Right lobe of liver (tissue), 6 donors: ENCODE measurements at regions not wholly inside any gene's neighbourhood (a gene's known extent, or its start where the extent isn't known, plus 50 kb on each side); places are given as distances from the start of the nearest gene placed in this dataset.

Experiments
- ATAC-seq, 4 donors: fragments of 200-7000 bp; cut with Tn5 transposase; one replicate each; pipeline ENCODE4 v1.9.1; 2020; ENCODE audit warnings: mild to moderate bottlenecking in 4 of 4, moderate library complexity in 4 of 4
- DNase-seq, 3 donors: peaks; one replicate each; pipeline ENCODE4 v3.0.0-alpha.2; 2020
- H3K27ac ChIP-seq, 3 donors: fragments of 200-600 bp; one replicate each; pipeline ENCODE4 v1.8.0; 2022
- H3K27me3 ChIP-seq, 2 donors: fragments of 200-600 bp; one replicate each; pipeline ENCODE4 v1.8.0; 2022
- H3K36me3 ChIP-seq, 4 donors: fragments of 200-600 bp; sonication (generic) in 1 of 4; one replicate each; pipeline versions ENCODE4 v1.5.1 to v1.8.0; 2017 to 2022; ENCODE audit warnings: control low read depth in 1 of 4
- H3K4me1 ChIP-seq, 4 donors: fragments of 200-600 bp; sonication (generic) in 1 of 4; one replicate each; pipeline versions ENCODE4 v1.5.1 to v1.8.0; 2017 to 2022; ENCODE audit warnings: control low read depth in 1 of 4
- H3K4me3 ChIP-seq, 3 donors: fragments of 200-600 bp; one replicate each; pipeline ENCODE4 v1.8.0; 2022
- H3K9me3 ChIP-seq, 4 donors: fragments of 200-600 bp; sonication (generic) in 1 of 4; one replicate each; pipeline versions ENCODE4 v1.5.1 to v1.8.0; 2017 to 2022; ENCODE audit warnings: control low read depth in 1 of 4
- POLR2A ChIP-seq: fragments of 450-650 bp; IDR thresholded peaks from one replicate; pipeline ENCODE4 v1.6.1; 2017; ENCODE audit warnings: antibody characterized with exemption, mild to moderate bottlenecking
- WGBS: methylation state at CpG from one replicate; pipeline ENCODE4 v1.1.6; 2018; ENCODE audit warnings: low coverage, low lambda C conversion rate; ENCODE audit not compliant: insufficient coverage; ENCODE audit errors: missing lambda C conversion rate; 5-methylcytosine and 5-hydroxymethylcytosine counted together
- intact Hi-C, 2 donors: fragments of 100-400 bp; cut with DNase I; formaldehyde crosslinking; loops; one replicate each; pipeline versions ENCODE4 v1.11.2 to v1.14.1; 2022
- TF ChIP-seq, protein P1 (sequence below), 4 donors: fragments of 200-600 bp in 3 of 4; fragments of 450-650 bp in 1 of 4; IDR thresholded peaks; one replicate each; pipeline versions ENCODE4 v1.5.1 to v1.8.0; 2016 to 2022; ENCODE audit warnings: antibody characterized with exemption in 4 of 4, mild to moderate bottlenecking in 2 of 4
- donor health status: DM: no; HTN: yes; CAD: no.
- donor health status: DM: no; HTN: no; CAD: no.
- donor health status: DM: no; HTN: no; CAD: no.
- donor health status: DM: no; HTN: yes; CAD: no.
- donor health status: DM: no; HTN: yes; CAD: no.

DNA sequence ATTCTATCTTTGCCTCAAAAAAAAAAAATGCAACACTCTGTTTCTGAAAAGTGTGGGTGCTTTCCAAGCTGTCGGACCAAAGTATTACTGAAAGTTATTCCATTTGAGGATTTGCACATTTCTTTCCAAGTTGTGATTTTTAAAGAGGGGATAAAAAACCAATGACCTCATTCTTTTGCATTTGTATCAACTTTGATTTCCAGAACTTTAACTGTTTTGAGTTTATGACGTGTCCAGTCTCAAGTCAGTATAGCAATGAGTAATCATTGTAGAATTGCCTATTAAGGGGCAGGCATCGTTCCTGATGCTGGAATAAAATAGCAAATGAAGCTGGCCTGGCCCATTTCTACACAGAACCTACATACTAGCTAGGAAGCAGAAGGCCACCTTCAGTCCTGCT lies 229.6 kb upstream of the RBFOX1 start:
- Histone ChIP-seq H3K36me3 (no peaks in the 10 kb centered on the region), H3K27me3 (no peaks in the 10 kb centered on the region), H3K9me3 (no peaks in the 10 kb centered on the region), H3K4me1 (no peaks in the 10 kb centered on the region), H3K27ac (no peak overlapping the region), H3K4me3 (no peak overlapping the region)
- DNase-seq, result no peak
- TF ChIP-seq POLR2A, result no peak
- TF ChIP-seq, protein P1, sequence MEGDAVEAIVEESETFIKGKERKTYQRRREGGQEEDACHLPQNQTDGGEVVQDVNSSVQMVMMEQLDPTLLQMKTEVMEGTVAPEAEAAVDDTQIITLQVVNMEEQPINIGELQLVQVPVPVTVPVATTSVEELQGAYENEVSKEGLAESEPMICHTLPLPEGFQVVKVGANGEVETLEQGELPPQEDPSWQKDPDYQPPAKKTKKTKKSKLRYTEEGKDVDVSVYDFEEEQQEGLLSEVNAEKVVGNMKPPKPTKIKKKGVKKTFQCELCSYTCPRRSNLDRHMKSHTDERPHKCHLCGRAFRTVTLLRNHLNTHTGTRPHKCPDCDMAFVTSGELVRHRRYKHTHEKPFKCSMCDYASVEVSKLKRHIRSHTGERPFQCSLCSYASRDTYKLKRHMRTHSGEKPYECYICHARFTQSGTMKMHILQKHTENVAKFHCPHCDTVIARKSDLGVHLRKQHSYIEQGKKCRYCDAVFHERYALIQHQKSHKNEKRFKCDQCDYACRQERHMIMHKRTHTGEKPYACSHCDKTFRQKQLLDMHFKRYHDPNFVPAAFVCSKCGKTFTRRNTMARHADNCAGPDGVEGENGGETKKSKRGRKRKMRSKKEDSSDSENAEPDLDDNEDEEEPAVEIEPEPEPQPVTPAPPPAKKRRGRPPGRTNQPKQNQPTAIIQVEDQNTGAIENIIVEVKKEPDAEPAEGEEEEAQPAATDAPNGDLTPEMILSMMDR (IDR thresholded peaks at IDR 0.05), result no peak
- no peak for ATAC-seq
- intact Hi-C loops, result no loop called here
- WGBS, result 34% methylated on average over 3 of the region's 3 CpGs

DNA sequence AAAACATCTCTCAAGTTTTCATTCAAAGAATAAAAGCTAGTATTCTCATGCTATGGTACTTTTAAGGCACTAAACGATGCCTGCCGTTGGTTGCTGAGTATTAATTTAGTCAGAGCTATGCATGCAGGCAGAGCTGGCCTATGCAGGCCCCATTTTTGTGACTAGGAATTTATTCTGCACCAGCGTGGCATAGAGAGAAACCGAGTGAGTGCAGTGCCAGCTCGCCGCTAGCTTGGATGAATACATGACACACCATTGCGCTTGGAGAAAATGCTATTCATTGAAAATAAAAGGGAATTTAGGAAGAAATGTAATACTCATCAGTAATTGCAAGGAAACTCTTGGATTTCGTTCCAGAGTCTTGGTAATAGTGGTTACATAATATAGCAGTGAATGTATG lies 231.6 kb upstream of the RBFOX1 start:
- whole genome bisulfite sequencing, result 61% methylated on average over 8 of the region's 8 CpGs
- DNase-seq, result no peak
- ATAC-seq, result no peak

DNA sequence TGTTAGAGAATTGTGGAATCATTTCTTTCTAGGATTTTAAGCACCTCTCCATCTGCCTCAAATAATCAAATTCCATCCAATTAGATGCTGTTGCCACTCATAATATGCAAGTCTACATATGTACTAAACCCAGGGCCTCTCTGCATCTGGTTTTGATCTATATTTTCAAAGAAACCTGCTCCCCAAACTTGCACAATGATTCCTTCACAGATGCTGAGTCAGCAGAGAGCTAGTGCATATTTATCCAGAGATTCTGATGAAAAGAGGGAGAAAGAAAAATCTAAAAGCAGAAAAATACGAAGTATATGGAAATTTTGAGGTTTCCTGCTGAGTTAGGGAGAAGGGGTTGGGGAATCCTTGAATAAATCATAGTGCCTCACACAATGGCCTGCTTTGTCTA lies 235.1 kb upstream of the RBFOX1 start:
- Histone ChIP-seq H3K4me1 (no peaks in the 10 kb centered on the region), H3K36me3 (no peaks in the 10 kb centered on the region), H3K27ac (no peak overlapping the region), H3K9me3 (no peaks in the 10 kb centered on the region), H3K27me3 (no peaks in the 10 kb centered on the region), H3K4me3 (no peak overlapping the region)
- intact Hi-C loops, result no loop called here
- TF ChIP-seq, protein P1 (IDR thresholded peaks at IDR 0.05), result no peak
- no peak for TF ChIP-seq POLR2A
- ATAC-seq (no peak), DNase-seq (no peak)
- 4% methylated on average over 1 of the region's 1 CpG for WGBS

More for the DNA sequence above, 231.6 kb upstream of the RBFOX1 start:
- Histone ChIP-seq H3K36me3 (no peaks in the 10 kb centered on the region), H3K4me1 (no peaks in the 10 kb centered on the region), H3K9me3 (no peaks in the 10 kb centered on the region), H3K4me3 (no peak overlapping the region), H3K27me3 (no peaks in the 10 kb centered on the region), H3K27ac (no peak overlapping the region)
- intact Hi-C loops, result no loop called here
- no peak for TF ChIP-seq POLR2A
- TF ChIP-seq, protein P1 (IDR thresholded peaks at IDR 0.05), result no peak

DNA sequence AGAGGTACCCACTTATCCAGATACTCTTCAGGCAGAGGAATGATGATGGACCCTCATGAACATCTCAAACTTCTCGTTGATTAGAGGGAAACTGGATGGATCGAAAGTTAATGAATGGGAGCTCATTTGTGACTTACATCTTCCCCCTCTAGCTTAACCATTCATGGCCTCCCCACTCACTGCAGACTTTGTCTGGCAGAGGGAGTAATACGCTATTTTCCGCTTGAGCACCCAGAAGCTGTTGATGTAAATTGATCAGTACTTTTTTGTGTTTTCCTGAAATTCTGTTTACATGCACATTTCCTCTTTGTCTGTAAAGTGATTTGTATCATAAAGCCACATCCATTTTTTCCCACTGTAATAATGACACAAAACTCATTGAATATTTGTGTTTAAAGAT lies 239.1 kb upstream of the RBFOX1 start:
- no peak for TF ChIP-seq POLR2A
- TF ChIP-seq, protein P1 (IDR thresholded peaks at IDR 0.05), result no peak
- no peak overlapping the region for H3K27ac ChIP-seq
- H3K4me1 ChIP-seq, result no peaks in the 10 kb centered on the region
- WGBS, result 74% methylated on average over 4 of the region's 4 CpGs
- no peak for ATAC-seq
- no peak overlapping the region for H3K4me3 ChIP-seq
- peaks cover 0 to 5% of the 10 kb centered on the region in 2 donors for H3K27me3 ChIP-seq
- intact Hi-C loops, result no loop called here
- DNase-seq, result no peak
- no peaks in the 10 kb centered on the region for H3K36me3 ChIP-seq
- no peaks in the 10 kb centered on the region for H3K9me3 ChIP-seq

DNA sequence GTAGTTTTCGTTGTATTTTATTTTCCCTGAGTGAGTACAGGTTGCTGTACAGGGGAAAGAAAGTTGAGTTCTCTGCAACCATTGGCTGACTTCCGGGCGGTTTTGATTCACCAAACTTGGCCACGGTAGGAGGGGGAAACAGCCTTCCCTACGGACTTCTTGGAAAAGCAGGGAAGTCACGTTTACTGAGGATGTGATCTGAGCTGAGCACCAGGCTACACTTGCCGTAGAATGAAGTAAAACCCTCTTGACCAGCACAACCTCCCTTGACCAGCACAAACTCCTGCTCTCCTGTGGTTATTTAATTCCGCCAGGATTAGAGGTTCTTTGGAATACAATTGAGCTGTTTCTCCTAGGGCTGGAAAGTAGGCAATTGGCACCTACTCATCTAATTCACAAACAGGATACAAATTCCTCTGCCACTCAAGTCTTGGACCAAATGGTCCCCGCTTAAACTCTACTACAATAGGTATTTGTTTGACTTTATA lies 242.0 kb upstream of the RBFOX1 start:
- no peaks in the 10 kb centered on the region for H3K36me3 ChIP-seq
- DNase-seq, result no peak
- intact Hi-C loops, result no loop called here
- H3K9me3 ChIP-seq, result no peaks in the 10 kb centered on the region
- H3K27me3 ChIP-seq, result peaks cover 0 to 9% of the 10 kb centered on the region in 2 donors
- H3K4me3 ChIP-seq, result no peak overlapping the region
- H3K4me1 ChIP-seq, result no peaks in the 10 kb centered on the region
- no peak overlapping the region for H3K27ac ChIP-seq
- TF ChIP-seq, protein P1 (IDR thresholded peaks at IDR 0.05), result no peak
- TF ChIP-seq POLR2A, result no peak
- no peak for ATAC-seq
- WGBS, result 9% methylated on average over 7 of the region's 9 CpGs
